ENCODE measurements at regions not wholly inside any gene's neighbourhood (a gene's known extent, or its start where the extent isn't known, plus 50 kb on each side); places are given as distances from the start of the nearest gene placed in this dataset.
A peak's percentile ranks its signal among the peaks of the same experiment; 100 is the strongest.
"Not testable (repeated sequence)": the region's sequence is repeated elsewhere in the genome, so short reads cannot be mapped to it uniquely, and the experiment has no call there.

- no peak for DNase-seq
These were observed 374.0 kb downstream of the NFIB start for GRCh38 chr9:13939701-13940490.

- DNase-seq = peak; percentile 65
These were observed 374.8 kb downstream of the NFIB start for GRCh38 chr9:13939134-13939533.

DNA sequence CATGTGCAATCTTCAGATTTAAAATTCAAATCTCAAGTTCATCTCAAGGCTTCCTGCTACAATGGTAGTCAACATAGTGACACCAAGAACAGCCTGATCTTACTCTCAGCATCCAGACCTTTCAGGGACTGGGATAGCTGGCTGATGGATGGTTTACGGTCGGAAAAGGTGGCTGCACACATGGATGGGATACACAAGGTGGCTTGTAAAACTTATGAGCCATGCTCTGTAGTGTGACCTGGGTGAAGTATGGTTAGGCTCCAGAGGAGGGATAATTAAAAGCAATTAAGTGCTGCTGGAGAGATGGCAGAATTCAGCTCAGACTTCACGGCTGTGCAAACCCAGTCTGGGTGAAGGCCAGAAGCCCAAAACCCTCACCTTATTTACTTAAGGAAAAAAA, 379.5 kb downstream of the NFIB start:
- DNase-seq = no peak

- no peak for DNase-seq
These were observed 380.7 kb downstream of the NFIB start for GRCh38 chr9:13933268-13933656.

DNA sequence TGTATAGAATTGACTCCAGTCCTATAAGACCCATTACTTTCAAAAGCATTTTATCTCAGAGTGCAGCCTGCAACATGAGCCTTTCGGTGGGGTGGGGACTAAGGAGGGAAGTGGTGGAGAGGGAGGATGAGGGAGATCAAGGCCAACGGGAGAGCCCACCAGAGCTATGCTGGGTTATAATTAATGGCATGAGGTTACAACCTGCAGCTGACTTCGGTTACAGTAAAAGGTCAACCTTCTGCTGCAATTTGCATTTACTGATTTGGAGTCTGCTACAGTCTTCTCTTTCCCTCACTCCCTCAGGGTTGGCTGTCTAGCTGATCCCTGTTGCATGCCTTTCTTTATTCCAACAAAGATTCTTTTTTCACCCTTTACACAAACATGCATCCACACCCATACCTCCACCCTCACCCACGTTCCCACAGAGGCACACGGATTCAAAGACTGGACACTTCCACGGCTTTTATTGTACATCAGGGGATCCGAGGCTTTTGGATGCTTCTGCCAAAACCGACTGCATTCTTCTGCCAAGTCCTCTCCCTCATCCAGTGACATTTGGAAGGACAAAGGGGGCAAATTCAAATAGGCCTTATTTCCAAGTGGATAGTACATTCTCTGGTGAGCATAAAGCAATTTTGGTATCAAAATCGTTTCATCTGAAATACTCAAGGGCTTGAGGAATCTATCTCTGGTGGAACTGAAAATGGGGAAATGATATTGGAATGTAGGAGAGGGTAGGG, 381.2 kb downstream of the NFIB start:
- no peak for DNase-seq

- peak; percentile 66 for DNase-seq
These were observed 384.9 kb downstream of the NFIB start for GRCh38 chr9:13929013-13929412.

GRCh38 chr9:13923381-13923780, 390.6 kb downstream of the NFIB start:
- DNase-seq = no peak

DNA sequence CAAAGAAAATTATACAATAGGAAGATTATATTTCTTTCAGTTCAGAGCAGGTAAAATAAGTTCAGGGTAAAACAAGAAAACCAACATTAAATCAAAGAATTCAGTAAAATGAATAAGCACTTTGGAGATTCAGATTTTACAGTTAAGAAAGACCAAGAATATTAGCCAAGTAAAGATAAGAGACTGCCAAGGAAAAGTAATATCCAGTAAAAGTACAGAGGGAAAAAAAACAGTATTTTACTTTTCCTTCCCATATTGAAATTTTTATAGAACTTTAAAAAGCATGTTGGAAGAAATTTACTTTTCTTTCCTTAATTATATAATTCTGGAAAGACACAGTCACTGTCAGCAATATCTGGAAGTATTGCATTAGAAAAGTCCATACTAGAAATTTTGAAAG, 393.4 kb downstream of the NFIB start:
- no peak for DNase-seq

DNA sequence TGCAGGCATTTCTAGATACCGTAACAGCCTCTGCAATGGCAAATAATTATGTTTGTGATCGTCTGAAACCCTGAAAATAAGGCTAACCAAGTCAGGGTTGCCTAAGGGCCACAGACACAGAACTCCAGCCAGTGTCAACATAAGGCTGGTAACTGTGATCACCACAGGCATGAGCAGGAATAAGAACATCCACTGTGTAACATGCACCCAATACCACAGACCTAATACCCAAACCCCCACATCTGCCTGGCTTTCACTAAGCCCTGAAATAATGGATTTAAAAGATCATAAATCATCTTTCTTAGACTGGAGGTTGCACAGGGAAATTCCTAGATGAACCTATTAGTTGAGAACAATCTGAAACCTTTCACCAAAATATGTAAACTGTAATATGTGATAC, 394.5 kb downstream of the NFIB start:
- no peak for DNase-seq

DNA sequence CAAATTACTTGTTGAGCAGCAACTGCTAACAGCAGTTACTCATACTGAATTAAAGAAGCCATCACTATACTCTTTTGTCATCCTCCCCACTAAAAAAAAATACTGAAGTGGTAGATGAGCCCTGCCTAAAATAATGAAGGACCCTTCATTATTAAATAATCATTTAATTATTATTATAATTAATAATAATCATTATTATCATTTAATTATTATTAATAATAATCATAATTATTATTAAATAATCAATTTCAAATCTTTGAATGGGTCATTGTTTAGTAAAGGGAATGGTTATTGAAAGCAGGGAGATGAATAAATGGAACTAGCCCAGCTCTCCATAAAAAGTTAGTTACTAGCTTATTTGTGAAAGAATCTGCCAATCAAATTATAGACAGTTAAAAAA, 396.4 kb downstream of the NFIB start:
- no peak for DNase-seq

DNA sequence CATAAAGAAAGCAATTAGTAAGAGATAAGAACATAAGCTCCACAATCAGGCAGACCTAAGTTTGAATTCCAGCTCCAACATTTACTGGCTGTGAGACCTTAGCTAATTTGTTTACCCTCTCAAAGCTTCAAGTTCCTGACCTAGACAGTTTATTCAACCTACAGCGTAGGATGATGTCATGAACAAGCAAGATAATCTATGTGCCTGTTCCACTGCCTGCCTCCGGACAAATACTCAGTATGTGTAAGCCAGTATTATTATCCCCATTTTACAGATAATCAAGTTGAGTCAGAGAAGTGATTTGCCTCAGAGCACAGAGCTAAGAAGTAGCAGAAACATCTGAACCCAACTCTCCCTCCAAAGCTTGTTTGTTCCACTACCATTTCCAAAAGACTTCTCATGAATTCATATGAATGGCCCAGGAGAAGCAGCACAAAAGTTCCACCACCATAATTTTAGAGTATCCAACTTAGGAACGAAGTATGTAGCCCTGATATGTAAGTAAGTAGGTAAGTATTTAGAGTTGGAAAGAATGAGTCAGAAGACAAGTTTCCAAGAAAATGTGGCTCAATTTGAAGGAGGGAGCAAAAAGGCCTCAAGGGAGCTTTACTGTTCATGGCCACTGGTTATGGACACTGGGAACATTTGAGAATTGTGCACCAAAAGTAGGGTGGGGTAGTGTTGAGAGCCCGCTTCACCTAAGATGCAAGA, 398.2 kb downstream of the NFIB start:
- DNase-seq = no peak

DNA sequence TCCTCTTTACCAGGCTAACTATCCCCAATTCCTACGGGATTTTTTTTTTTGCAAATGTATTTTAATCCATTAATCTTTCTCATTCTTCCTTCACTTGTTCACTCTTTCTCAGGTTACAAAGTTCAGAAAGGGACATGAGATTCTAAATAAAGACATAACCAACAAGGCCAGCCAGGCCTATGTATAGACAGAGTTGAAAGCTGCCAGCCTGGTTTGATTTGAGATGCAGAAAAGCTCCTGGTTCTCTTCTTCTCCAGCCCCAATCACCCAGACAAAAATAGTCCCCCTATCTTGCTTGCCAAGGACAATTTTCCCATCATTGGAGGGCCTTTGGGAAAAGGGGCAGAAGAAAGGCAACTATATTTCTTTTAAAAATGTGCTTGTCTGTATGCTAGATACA, 398.8 kb downstream of the NFIB start:
- no peak for DNase-seq

GRCh38 chr9:13911473-13911872, 402.5 kb downstream of the NFIB start:
- DNase-seq = no peak

GRCh38 chr9:13907842-13908241, 406.1 kb downstream of the NFIB start:
- not testable (repeated sequence) for DNase-seq

- no peak for DNase-seq
These were observed 409.2 kb downstream of the NFIB start for GRCh38 chr9:13904746-13905145.

GRCh38 chr9:13904311-13904710, 409.6 kb downstream of the NFIB start:
- no peak for DNase-seq

DNA sequence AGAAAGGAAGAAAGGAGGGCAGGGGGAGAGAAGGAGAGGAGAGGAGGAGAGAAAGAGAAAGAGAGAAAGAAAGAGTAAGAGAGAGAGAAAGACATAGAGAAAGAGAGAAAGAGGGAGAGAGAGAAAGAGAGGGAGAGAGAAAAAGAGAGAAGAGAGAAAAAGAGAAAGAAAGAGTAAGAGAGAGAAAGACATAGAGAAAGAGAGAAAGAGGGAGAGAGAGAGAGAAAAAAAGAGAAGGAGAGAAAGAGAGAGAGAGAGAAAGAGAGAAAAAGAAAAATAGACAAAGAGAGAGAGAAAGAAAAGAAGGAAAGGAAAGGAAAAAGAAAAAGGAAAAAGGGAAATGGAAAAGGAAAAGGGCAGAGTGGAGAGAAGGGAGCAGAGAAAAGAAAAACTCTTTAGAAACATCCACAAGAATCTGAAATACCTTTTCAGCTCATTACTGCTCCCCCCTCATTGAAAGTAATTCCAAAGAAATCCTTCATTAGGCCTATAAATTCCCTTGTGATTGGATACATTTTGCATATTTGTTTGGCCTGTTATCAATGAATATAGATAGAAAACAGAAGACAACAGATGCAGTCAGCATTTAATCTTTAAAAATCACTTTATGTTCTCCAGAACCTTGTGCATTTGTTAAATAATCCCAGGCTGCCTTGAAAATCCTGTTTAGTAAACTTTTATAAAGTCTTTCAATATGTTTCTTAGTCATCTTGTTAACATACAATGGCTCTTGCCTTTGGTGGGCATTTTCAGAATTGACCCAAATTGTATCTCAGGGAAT, 411.5 kb downstream of the NFIB start:
- DNase-seq = no peak

DNA sequence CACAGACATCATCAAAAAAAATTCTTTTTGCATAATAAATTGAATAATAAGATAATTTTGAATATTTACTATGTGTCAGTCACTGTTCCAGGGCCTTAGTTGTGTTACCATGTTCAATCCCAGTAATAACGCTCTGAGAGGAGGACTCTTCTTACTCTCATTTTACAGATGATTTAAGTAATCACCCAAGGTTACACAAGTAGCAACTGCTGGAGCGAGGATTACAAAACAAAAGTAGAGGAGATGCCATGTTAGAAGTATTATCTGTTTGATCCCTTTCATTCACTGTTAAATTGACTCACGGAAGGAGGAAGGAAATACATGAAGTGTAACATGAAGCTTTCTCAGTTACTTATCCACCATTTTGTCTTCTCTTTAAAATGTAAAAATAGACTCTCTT, 412.8 kb downstream of the NFIB start:
- no peak for DNase-seq

GRCh38 chr9:13900449-13900848, 413.5 kb downstream of the NFIB start:
- no peak for DNase-seq

- peak; percentile 46 for DNase-seq
These were observed 414.0 kb downstream of the NFIB start for GRCh38 chr9:13899924-13900323.

DNA sequence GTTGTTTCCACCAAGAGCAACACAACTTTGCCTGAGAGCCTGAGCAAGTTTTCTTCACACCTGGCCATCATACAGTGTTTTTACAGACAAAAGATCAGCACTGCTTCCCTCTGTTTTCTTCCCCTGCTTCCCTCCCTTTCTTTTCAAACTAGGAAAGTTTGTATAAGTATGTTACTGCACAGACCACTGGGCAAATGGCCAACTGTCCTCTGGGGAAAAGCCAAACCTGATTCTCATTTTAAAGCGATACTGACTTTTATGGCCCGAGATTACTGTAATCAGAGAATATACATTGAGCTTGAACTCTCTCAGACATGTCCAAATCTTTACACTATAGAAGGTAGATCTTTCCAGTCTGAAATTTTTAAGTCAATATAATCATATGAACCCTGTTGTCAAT, 415.0 kb downstream of the NFIB start:
- DNase-seq = peak; percentile 66

DNA sequence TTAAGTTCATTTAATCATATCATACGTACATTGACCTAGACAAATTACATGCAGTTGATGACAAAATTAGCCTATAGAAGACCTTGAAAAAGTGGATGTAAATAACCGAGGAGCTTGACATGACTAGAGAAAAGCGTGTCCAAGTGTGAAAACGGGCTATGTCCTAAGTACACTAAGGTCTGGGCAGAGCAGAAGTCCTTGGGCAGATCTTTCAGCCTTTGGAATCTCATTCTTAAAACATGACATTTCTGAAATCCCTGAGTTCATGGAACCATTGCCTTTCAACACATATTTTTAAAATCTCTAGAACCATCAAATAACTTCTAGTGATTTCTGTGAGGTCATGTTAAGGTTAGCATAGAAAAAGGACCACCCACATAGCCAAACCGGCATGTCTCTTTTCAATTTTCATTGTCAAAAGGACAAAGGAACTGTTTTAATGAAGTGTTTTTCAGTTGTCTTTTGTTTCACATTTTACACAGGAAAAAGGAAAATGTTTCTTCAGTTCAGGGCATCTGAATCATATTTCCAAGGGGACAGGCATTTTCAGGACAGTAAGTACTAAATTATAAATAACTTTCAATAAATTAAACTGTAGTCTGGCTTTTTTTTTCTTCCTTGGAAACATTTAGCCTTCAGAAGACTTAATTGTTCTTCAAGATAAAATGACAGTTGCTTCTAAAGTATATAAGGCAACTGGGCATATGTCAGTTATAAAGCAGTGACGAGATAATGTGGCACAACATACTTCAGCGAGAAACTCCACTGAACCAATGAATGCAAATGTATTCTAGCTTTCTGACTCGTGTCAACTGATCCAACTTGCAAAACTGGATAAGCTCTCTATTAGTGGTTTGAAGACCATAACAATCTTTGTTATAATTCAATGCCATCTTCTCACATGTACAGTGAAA, 416.8 kb downstream of the NFIB start:
- DNase-seq = no peak

Measured in hindlimb muscle (tissue), 1 donor.